NCI-H1048 (cell line): ENCODE measurements at regions not wholly inside any gene's neighbourhood (a gene's known extent, or its start where the extent isn't known, plus 50 kb on each side); places are given as distances from the start of the nearest gene placed in this dataset.

ENCODE experiments used
- DNase-seq: peaks from one replicate; lab custom pipeline; 2025; lab: John Stamatoyannopoulos, UW

DNA sequence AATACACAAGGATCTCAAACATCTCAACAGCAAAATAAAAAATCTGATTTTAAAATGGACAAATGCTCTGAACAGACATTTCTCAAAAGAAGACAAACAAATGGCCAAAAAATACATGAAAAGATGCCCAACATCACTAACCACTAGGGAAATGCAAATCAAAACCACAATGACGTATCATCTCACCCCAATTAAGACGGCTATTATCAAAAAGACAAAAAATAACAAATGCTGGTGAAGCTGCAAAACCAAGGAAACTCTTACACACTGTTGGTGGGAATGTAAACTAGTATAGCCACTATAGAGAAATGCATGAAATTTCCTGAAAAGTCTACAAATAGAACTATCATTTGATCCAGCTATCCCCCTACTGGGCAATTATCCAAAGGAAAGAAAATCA is 145.0 kb downstream of the BTG1 start:
- no peak for DNase-seq

DNA sequence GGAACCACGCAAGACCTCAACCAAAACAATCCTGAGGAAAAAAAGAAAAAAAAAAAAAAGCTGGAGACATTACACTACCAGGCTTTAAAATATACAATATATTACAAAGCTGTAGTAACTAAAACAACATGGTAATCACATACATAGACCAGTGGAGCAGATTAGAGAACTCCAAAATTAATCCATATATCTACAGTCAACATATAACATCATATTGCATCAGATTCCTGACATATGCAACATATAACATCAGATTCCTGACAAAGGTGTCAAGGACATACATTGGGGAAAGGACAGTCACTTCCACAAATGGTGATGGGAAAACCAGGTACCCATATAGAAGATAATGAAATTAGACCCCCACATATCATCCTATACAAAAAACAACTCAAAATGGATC is 145.8 kb downstream of the BTG1 start:
- no peak for DNase-seq

DNA sequence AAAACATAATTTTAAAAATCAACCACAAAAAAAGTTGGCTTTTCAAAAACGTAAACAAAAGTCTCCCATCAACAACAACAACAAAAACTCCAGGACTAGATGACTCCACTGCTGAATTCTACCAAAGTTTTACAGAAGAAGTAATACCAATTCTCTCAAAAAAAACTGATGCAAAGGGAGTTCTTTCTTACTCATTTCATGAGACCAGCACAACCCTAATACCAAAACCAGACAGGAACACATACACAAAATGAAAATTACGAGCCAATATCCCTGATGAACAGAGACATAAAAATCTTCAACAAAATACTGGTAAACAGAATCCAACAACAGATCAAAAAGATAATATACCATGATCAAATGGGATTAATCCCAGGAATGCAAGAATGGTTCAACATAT is 147.3 kb downstream of the BTG1 start:
- no peak for DNase-seq

DNA sequence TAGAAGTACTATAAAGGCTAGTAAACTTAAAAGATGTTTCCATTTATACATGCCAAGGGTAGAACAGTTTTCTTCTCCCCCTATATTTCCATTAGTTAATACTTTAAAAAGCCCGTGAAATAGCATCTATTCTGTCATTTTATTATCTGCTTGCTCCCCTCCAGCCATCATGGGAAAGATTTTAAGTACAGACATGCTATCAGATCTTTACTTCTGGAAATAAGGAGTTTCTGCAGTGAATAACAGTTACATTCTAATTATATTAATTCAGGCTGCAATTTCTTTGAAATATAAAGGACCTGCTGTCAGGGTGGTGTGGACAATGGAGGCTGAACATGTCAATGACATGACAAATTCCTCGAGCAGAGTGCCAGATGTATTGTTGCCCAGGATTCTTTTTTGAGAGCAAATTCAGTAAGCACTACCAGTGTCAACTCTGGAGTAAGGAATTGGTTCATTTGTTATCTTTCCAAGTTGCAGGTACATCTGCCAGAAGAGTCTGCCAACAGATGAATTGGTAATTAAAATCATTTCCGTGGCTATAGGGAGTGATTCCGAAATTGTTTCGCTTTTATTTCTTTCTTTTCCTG is 151.3 kb downstream of the BTG1 start:
- DNase-seq, result no peak

DNA sequence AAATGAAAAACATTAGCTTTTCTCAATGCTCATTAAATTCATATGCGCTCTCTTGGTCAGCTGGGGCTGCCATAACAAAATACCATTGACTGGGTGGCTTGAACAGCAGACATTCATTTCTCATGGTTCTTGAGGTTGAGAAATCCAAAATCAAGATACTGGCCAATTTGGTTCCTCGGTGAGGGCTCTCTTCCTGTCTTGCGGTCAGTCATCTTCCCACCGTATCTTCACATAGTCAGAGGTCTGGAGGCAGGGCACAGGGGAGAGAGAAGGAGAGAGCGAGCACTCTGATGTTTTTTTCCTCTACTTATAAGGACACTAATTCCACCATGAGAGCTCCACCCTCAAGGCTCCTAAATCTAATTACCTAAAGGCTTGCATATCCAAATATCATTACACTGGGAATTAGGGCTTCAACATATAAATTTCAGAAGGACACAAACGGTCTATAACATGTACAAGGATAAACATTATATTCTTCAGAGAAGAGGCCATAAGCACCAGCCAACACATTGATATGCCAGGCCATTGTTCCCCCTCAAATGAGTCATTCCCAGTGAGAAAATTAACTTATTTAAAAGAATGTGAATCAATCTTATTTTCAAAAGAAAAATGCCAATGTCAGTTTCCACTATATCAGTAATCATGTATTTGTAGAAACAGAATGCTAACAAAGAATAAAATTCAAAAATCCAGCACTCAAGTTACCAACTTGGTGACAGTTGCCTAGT is 152.2 kb downstream of the BTG1 start:
- DNase-seq, result no peak

DNA sequence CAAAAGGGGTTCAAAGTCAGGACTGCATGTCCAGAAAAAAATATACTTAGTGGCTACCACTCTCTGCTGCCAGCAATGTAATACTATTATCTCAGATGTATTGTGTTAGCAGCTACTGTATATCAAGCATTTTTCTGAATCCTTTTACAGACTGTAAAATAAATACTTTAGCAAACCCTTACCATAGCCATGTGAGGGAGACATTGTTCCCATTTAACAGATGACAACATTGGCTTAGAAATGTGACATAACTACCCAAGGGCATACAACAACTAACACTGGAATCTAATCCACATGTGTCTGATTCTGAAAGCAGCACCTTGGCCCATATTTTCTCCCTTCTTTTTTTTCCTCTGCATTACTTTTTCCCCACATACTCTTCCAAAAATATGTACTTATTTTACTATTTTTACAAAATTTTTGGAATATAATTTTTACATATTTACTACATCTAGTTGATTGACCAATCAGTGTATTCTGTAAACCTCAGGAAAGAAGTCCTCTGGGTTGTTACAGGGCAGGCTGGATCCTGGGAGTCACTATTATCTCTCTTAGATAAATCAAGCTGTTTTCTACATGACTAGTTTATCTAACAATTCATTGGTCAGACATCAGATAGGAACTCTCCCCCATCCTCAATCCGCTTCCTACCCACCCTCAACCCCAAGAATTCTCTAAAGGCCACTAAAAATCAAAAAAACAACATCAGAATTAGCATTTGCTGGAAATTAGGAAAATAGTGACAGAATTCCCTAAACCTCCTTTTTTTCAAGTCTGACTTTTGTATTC is 154.1 kb downstream of the BTG1 start:
- DNase-seq, result no peak

DNA sequence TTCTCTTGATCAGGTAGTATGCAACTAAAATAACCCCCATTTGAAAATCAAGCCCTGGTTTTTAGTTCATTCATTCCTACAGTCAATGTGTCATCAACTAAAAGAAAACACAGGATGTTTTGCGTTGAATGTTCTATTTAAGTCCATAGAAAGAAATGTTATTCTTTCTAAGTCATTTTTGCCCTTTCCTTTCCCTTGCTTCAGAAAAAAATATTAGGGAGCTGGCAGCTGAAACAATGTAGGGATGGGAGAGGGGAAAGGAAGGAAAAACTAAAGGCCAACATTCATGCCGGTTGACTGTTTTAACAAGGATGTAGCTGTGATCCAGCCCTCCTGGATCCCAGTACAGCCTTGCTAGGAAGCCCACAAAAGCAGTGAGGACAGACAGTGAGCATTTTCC is 155.1 kb downstream of the BTG1 start:
- no peak for DNase-seq

DNA sequence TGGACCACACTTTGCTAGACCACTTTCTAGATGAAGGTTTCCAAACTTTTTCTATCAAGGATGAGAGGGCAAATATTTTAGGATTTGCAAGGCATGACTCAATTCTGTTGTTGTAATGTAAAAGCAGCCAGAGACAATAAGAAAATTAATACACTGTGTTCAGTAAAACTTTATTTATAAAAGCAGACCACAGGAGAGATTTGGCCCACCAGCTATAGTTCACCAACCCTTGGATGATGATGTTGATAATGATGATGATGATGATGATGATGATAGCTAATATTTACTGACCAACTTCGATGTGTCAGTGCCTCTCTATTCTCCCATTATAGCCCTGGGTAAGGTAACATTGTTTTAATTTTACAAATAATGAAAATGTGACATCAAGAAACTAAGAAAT is 156.5 kb downstream of the BTG1 start:
- no peak for DNase-seq

DNA sequence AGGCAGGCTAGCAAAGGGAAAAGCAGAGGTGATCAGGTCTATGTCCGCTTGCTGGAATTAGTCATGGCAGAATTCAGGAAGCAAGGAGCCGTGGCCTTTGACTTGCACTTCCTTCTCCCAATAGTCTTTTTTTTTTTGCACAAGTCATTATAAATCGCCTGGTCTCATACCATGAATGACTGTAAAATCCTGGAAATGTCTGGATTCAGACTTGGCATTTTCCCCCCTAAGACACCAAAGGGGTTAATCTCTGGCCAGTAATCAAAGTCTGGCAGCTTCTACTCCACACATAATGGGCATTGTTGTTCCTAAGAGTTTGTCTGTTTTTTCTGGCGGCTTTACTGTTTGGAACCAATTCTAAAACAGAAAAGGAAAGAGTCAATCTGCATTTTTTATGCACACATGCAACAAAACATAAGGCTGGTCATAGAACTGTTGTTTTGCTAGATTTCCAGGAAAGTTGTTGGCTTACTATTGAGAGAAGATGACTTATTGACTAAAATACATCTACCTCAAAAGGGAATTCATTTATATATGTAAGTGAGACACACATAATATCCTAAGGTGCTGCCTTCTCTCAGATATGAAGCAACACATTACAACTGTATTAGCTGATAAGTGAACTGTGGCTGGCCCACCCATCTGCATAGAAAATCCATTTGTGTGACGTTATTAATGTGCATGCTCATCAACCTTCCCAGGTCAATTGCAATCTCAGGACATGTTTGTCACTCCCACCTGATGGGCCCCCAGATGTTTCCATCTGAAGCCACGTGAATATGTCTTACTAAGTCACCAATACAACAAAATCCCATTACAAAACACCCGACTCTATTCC is 157.3 kb downstream of the BTG1 start:
- no peak for DNase-seq

DNA sequence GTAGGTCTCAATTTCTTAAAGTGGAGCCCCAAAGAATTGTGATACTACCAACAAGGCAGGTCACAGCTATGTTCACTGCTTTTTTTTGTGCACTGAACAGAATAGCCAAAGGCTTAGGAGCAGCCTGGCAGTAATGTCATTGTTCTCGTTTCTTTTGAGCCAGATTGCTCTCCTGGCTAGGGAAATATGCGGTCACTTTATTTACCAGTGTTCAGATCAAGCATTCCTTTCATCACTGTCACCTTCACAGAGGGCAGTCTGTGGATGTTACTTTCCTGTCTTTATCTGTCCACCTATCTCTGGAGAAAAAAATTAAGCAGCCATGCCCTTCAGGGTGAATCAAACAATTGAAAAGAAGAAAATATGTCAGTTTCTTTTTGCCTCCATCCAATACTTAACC is 159.6 kb downstream of the BTG1 start:
- DNase-seq, result no peak

DNA sequence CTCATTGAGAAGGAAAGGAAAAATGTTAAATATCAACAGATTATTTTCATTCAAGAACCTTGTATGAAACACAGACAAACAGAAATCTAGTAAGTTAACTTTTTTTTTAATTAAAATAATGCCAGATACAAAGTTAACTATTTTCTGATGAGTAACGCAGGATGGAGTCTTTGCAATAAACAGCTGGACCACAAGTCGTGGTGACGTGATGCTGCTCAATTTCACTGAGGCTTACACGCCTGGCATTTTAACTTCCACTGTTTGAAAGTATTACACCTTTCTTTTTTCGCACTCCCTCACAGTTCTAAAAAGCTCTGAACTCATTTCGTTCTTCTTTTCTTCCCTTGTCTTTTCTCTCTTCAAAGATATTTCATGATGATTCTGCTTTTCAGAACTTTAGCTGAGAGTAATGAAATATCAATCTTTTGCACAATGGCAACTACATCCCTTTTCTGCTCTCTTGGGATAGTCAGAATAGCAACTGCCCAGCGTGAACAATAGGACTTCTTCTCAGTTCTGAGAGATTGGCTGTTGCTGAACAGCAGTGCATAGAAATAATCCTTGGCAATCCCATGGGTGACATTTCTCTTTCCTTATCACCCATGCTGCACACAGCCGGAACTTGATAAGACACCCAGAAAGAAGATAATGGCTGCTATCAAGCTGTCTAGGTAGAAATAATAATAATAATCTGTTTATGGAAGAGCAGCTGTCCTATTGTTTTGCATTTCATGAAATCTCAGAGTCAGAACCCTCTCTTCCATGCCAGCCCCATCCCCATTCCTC is 160.5 kb downstream of the BTG1 start:
- no peak for DNase-seq

DNA sequence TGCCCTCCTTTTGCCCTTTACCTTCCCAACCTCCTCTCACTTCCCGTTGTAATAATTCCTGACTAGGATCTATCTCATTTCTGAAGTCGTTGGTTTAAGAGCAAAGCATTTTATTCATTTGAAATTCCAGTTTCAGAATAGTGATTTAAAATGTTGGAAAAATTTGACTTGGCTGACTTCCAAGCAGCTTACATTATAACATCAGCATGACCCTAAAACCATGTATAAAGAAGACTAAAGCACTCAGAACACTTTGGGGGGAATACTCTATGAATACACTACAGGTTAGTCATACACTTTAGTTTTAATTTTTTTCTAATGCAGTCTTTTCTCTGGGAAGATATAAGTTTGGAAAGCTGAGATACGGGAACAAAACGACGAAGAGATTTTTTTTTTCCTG is 161.1 kb downstream of the BTG1 start:
- no peak for DNase-seq

DNA sequence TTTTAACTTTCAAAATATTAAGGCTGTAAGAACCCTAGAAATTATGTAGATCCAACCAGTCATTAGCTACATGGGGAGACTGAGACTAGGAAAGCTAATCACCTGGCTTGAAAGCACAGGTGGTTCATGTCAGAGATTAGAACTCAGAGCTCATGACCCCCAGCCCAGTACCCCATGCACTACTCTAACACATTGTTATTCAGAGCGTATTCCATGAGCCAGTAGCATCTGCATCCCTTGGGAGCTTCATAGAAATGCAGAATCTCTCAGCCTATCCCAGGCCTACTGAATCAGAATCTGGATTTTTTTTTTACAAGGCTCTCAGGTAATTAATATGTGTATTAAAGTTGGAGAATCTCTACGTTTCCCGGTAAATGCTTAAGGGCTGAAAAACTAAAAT is 161.7 kb downstream of the BTG1 start:
- no peak for DNase-seq

DNA sequence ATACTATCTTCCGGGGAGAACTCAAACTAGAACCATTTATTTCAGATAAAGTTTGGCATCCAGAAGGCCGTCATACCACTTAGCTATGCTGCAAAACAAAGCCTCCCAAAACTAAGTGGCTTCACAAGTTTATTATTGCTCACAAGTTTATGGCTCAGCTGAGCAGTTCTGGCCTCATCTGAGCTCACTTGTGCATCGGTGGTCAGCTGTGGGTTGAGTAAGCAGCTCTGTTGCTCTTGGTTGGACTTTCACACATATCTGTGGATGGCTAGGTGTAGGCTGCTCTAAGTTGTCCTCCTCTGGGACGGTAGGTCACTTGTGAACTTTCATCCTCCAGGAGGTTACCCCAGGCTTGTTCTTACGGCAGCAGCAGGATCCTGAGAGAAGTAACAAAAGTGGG is 162.7 kb downstream of the BTG1 start:
- no peak for DNase-seq

DNA sequence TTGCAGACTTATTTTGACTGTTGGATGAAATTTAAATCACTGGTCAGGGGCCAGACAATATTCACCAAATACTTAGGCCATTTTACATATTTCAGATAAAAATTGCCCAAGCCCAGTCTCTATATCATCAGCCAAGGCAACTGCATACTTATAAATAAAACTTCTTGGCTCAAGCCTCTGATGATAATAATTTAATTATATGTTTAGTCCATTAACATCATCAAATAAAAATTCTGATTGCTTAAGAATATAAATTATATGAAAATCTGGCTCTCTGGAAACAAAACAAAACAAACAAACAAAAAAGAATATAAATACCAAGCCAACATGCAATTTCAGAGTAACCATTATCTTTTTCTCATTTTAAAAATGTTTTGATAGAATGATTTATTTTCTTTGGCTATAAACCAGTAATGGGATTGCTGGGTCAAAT is 165.2 kb downstream of the BTG1 start:
- no peak for DNase-seq

DNA sequence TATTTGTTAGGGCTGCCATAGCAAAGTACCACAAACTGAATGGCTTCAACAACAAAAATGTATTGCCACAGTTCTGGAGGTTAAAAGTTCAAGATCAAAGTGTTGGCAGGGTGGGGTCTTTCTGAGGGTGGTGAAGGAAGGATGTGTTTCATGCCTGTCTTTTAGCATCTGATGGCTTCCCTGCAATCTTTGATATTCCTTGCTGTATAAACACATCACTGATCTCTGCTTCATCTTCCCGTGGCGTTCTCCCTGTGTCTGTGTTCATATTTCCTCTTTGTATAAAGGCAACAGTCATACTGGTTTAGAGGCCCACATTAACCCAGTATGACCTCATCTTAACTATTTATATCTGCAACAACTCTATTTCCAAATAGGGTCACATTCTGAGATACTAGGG is 167.5 kb downstream of the BTG1 start:
- DNase-seq, result no peak

DNA sequence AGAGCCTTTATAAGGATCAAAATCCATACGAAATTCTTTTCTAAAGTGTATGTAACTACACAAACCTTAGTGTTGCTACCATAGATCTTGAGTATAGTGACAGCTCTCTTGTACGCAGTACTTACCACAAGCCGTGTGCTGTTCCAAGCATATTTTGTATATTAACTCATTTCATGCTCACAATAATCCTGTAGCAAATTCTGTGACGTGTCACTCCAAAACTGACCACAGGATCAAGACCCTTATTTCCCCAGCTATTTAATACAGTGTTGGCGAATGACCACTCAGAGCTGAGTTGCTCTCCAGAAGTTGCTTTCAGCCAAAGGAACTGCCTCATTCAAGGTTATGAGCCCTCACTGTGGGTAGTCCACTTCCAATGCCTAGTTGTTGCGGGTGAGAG is 169.8 kb downstream of the BTG1 start:
- DNase-seq, result no peak

DNA sequence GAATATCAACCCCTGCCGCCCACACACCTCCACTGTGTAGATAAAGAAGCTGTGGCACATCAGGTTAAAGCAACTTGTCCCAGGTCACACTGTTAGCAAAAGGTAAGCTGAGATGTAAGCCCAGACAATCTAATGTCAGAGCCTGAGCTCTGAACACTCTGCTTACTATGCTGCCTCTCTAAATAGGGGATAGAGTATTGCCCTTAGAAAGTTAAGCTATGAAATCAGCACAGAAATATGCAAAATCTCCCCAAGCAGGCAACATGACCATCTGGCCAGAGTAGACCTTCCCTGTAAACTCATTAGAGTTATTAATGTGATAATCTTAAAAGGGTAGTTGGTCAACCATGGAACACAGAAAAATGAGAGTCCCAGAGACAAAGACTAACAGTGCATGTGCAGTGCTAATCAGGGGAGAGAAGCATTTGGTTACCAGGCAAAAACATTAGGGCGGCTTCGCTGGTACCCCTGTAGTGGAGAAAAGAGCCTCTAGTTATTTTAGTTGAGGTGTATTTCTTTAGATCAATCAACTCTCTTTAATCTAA is 171.0 kb downstream of the BTG1 start:
- DNase-seq, result no peak

DNA sequence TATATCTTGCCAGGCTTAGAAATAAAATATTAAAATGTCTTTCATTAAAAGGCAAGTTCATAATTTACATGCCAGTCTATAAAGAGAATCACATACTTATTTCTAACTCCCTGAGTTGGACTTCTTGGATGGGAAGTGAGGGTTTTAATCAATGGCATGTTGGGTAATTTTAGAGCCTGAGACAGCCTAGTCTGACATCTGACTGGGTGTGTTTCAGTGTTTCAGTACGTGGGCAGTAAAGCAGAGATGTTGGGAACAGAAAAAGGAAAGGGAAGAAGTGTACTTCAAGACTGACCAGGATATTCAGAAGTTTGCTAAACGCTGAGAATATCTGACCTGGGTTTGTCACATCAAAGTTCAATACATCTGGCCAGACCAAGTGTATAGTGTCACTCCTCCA is 171.8 kb downstream of the BTG1 start:
- no peak for DNase-seq

DNA sequence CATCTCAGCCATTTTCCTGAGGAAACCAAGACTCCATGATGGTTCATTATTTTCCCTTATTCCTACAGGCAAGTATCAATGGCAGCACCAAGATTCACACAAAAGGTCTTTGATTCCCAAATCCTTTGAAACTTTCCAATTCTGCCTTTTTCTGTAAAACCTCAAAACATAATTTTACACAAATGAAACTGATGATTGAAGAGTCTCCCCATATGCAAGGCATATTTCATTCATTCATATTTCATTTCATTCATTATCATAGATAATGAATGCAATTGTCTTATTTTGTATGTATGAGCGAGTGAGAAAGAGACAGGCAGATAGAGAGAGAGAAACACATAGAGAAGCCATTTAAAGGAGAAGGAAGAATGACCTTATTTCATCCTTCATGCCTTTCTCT is 172.8 kb downstream of the BTG1 start:
- DNase-seq, result no peak

DNA sequence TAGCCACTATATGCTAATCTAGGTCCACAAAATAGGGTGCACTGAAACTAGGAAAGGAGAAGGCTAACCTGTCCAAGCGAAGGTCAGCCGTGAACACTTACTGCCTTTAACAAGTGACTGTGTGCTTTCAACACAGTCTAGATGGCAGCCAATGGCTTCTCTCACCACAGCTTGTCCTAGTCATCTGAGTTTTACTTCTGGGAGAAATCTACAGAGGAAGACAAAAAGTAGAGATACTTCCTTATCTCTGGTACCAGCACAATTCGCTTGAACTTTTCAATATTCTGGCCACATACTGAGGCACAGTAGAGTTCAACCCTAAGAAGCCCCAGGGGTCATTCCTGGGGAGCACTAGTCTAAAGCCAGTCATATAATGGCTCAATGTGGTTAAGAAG is 176.9 kb downstream of the BTG1 start:
- no peak for DNase-seq
